IMR-90 (cell line): ENCODE measurements at regions not wholly inside any gene's neighbourhood (a gene's known extent, or its start where the extent isn't known, plus 50 kb on each side); places are given as distances from the start of the nearest gene placed in this dataset.

Source experiments
- ATAC-seq: fragments of 200-7000 bp; cut with Tn5 transposase; 2 replicates; pipeline ENCODE4 v1.9.1; 2020; ENCODE audit warnings: low read depth, mild to moderate bottlenecking, moderate library complexity
- BruUV-seq: library from RNA; stranded (reverse); fragments of 400-500 nt; replicated peaks from 2 replicates; lab custom pipeline; 2021; lab: Mats Ljungman, UMichigan
- CTCF ChIA-PET: fragments of 300-600 bp; formaldehyde crosslinking; extraction: SDS; loops from one replicate; lab custom pipeline; 2021; ENCODE audit warnings: antibody characterized with exemption; lab: Yijun Ruan, JAX
- POLR2A ChIA-PET: fragments of 300-600 bp; sonication (Branson Sonifier 250); formaldehyde crosslinking; loops from one replicate; lab custom pipeline; 2022; ENCODE audit warnings: antibody characterized with exemption; ENCODE audit not compliant: unreplicated experiment; lab: Charles Lee
- DNase-seq: peaks from one replicate; pipeline ENCODE4 v3.0.0; 2013
- H2AFZ ChIP-seq: replicated peaks from 2 replicates; pipeline ENCODE3; 2013; ENCODE audit warnings: low read length, mild to moderate bottlenecking; ENCODE audit not compliant: poor library complexity
- H2AK5ac ChIP-seq: 2 replicates; pipeline ENCODE4 v1.6.1; 2013; ENCODE audit warnings: low read depth, low read length, inconsistent platforms
- H2AK9ac ChIP-seq: replicated peaks from 2 replicates; pipeline ENCODE3; 2013; ENCODE audit warnings: mild to moderate bottlenecking, low read depth, low read length, moderate library complexity; ENCODE audit not compliant: poor library complexity
- H2BK120ac ChIP-seq: 2 replicates; pipeline ENCODE4 v1.6.1; 2013; ENCODE audit warnings: low read depth, low read length, inconsistent platforms
- H2BK15ac ChIP-seq: 3 replicates; pipeline ENCODE4 v1.6.1; 2013; ENCODE audit warnings: low read depth, low read length, inconsistent platforms
- H2BK20ac ChIP-seq: 2 replicates; pipeline ENCODE4 v1.6.1; 2013; ENCODE audit warnings: low read depth, mild to moderate bottlenecking, inconsistent platforms, low read length, moderate library complexity
- H2BK5ac ChIP-seq: 2 replicates; pipeline ENCODE4 v1.6.1; 2013; ENCODE audit warnings: mild to moderate bottlenecking, low read depth, low read length, inconsistent platforms; ENCODE audit not compliant: poor library complexity, severe bottlenecking
- H3K14ac ChIP-seq: replicated peaks from 2 replicates; pipeline ENCODE4 v1.6.1; 2013; ENCODE audit warnings: low read depth, low read length, inconsistent platforms
- H3K18ac ChIP-seq: 2 replicates; pipeline ENCODE4 v1.6.1; 2013; ENCODE audit warnings: low read depth, low read length, control low read depth
- H3K23ac ChIP-seq: 2 replicates; pipeline ENCODE4 v1.6.1; 2013; ENCODE audit warnings: low read depth, low read length, inconsistent platforms
- H3K27ac ChIP-seq: 2 replicates; pipeline ENCODE4 v1.5.1; 2013; ENCODE audit warnings: mild to moderate bottlenecking, control low read depth, low read length; ENCODE audit not compliant: insufficient read depth
- H3K27me3 ChIP-seq: 2 replicates; pipeline ENCODE4 v1.6.1; 2013; ENCODE audit warnings: low read length; ENCODE audit not compliant: control insufficient read depth, insufficient read depth
- H3K36me3 ChIP-seq: 2 replicates; pipeline ENCODE4 v1.6.1; 2013; ENCODE audit warnings: low read length, mixed read lengths; ENCODE audit not compliant: control insufficient read depth, insufficient read depth
- H3K4ac ChIP-seq: 2 replicates; pipeline ENCODE4 v1.6.1; 2013; ENCODE audit warnings: low read depth, low read length, inconsistent platforms
- H3K4me1 ChIP-seq: 2 replicates; pipeline ENCODE4 v1.6.1; 2013; ENCODE audit warnings: low read length, mixed read lengths; ENCODE audit not compliant: control insufficient read depth, insufficient read depth
- H3K4me2 ChIP-seq: 2 replicates; pipeline ENCODE4 v1.6.1; 2013; ENCODE audit warnings: low read depth, mild to moderate bottlenecking, control low read depth, low read length, moderate library complexity
- H3K4me3 ChIP-seq: 2 replicates; pipeline ENCODE4 v1.5.1; 2013; ENCODE audit warnings: low read depth, mild to moderate bottlenecking, control low read depth, low read length, moderate library complexity; ENCODE audit not compliant: insufficient read depth
- H3K56ac ChIP-seq: 2 replicates; pipeline ENCODE4 v1.6.1; 2013; ENCODE audit warnings: low read length, inconsistent platforms; ENCODE audit not compliant: insufficient read depth; ENCODE audit errors: extremely low read depth
- H3K79me1 ChIP-seq, 2 experiments: 2 replicates each; pipeline ENCODE4 v1.6.1; 2013; ENCODE audit warnings: low read length in 2 of 2, inconsistent platforms in 1 of 2, low read depth in 1 of 2
- H3K9ac ChIP-seq: 2 replicates; pipeline ENCODE4 v1.6.1; 2013; ENCODE audit warnings: low read depth, low read length, control low read depth
- H3K9me1 ChIP-seq: 2 replicates; pipeline ENCODE4 v1.6.1; 2013; ENCODE audit warnings: low read length, inconsistent platforms; ENCODE audit not compliant: insufficient read depth
- H3K9me3 ChIP-seq: 2 replicates; pipeline ENCODE4 v1.6.1; 2013; ENCODE audit warnings: low read length; ENCODE audit not compliant: control insufficient read depth, insufficient read depth
- H4K20me1 ChIP-seq: 2 replicates; pipeline ENCODE4 v1.6.1; 2013; ENCODE audit warnings: low read length, inconsistent platforms; ENCODE audit not compliant: insufficient read depth
- H4K5ac ChIP-seq: 2 replicates; pipeline ENCODE4 v1.6.1; 2013; ENCODE audit warnings: mild to moderate bottlenecking, low read depth, low read length, control low read depth
- H4K8ac ChIP-seq, 2 experiments: 2 replicates each; pipeline ENCODE4 v1.6.1; 2013; ENCODE audit warnings: low read depth in 2 of 2, low read length in 2 of 2, control low read depth in 1 of 2, inconsistent platforms in 1 of 2
- H4K91ac ChIP-seq: 2 replicates; pipeline ENCODE4 v1.6.1; 2013; ENCODE audit warnings: low read depth, low read length, inconsistent platforms; ENCODE audit not compliant: insufficient read depth
- BHLHE40 ChIP-seq: fragments of 150-350 bp; IDR thresholded peaks from 2 replicates; pipeline ENCODE4 v1.6.1; 2016; ENCODE audit warnings: mild to moderate bottlenecking, low read depth, low read length
- CEBPB ChIP-seq: IDR thresholded peaks from 2 replicates; pipeline ENCODE4 v1.6.1; 2012; ENCODE audit warnings: low read depth, low read length, improper control_type of control experiment
- CHD1 ChIP-seq: IDR thresholded peaks from 2 replicates; pipeline ENCODE4 v1.6.1; 2012; ENCODE audit warnings: low read depth, low read length, improper control_type of control experiment
- FOS ChIP-seq: fragments of 150-350 bp; IDR thresholded peaks from 2 replicates; pipeline ENCODE4 v1.6.1; 2016; ENCODE audit warnings: low read depth, low read length
- MAFK ChIP-seq: IDR thresholded peaks from 2 replicates; pipeline ENCODE4 v1.6.1; 2012; ENCODE audit warnings: low read depth, low read length, improper control_type of control experiment
- MAZ ChIP-seq: IDR thresholded peaks from 2 replicates; pipeline ENCODE4 v1.6.1; 2012; ENCODE audit warnings: low read depth, mild to moderate bottlenecking, low read length, improper control_type of control experiment, moderate library complexity, borderline replicate concordance
- MXI1 ChIP-seq: IDR thresholded peaks from 2 replicates; pipeline ENCODE4 v1.6.1; 2012; ENCODE audit warnings: low read depth, mild to moderate bottlenecking, low read length, moderate library complexity, borderline replicate concordance
- NFE2L2 ChIP-seq: fragments of 150-350 bp; IDR thresholded peaks from 2 replicates; pipeline ENCODE4 v1.6.1; 2016; ENCODE audit warnings: low read depth, mild to moderate bottlenecking, low read length
- POLR2A ChIP-seq: IDR thresholded peaks from 2 replicates; pipeline ENCODE4 v1.6.1; 2012; ENCODE audit warnings: mild to moderate bottlenecking, low read depth, low read length
- RAD21 ChIP-seq: IDR thresholded peaks from 2 replicates; pipeline ENCODE4 v1.6.1; 2012; ENCODE audit warnings: low read length, improper control_type of control experiment
- RCOR1 ChIP-seq: IDR thresholded peaks from 2 replicates; pipeline ENCODE4 v1.6.1; 2012; ENCODE audit warnings: mild to moderate bottlenecking, low read length, improper control_type of control experiment; ENCODE audit not compliant: insufficient replicate concordance
- RFX5 ChIP-seq: IDR thresholded peaks from 2 replicates; pipeline ENCODE4 v1.8.0; 2012; ENCODE audit warnings: low read depth, mild to moderate bottlenecking, low read length, moderate library complexity
- SMC3 ChIP-seq: fragments of 150-350 bp; IDR thresholded peaks from 2 replicates; pipeline ENCODE4 v1.6.1; 2016; ENCODE audit warnings: low read depth, mild to moderate bottlenecking, antibody characterized with exemption, low read length, moderate library complexity
- dilution Hi-C: fragments of 300-500 bp; cut with HindIII; formaldehyde crosslinking; loops from one replicate; pipeline ENCODE4 v1.14.3; 2018; ENCODE audit warnings: low sequenced_read_pairs; ENCODE audit not compliant: unreplicated experiment
- in situ Hi-C: fragments of 300-500 bp; cut with MboI; formaldehyde crosslinking; loops from 3 replicates; pipeline ENCODE4 v1.14.3; 2019; ENCODE audit warnings: low sequenced_read_pairs, inconsistent platforms, mixed read lengths
- intact Hi-C: fragments of 100-400 bp; cut with micrococcal nuclease; formaldehyde crosslinking; loops from 2 replicates; pipeline ENCODE4 v1.10.0; 2022
- TF ChIP-seq, protein P1 (sequence below): fragments of 150-350 bp; IDR thresholded peaks from 2 replicates; pipeline ENCODE4 v1.6.1; 2016; ENCODE audit warnings: low read depth, mild to moderate bottlenecking, low read length, moderate library complexity, borderline replicate concordance
- TF ChIP-seq, protein P2 (sequence below): fragments of 150-350 bp; IDR thresholded peaks from 2 replicates; pipeline ENCODE4 v1.6.1; 2017; ENCODE audit warnings: mild to moderate bottlenecking, antibody characterized with exemption, low read length, low read depth
- TF ChIP-seq, protein P3 (sequence below): conservative IDR thresholded peaks from 2 replicates; pipeline ENCODE4 v1.5.1; 2012; ENCODE audit warnings: mild to moderate bottlenecking, low read depth, low read length, improper control_type of control experiment

DNA sequence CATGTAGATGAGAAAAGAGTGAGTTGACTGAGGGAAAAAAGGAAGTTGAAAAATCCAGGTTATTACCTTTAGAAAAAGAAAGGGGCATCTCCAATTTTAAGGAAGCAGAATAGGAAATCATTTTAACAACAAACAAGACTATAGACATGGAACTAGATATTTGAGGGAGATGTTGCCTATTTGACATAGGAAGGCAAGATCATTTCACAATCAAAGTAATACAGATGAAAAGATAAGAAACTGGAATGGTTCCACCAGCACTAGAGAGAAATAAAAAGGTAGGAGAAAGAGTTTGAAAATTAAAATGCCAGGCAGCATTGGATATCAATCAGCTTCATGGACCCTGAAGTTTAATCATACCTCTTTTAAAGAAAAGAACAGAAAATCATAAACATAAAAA is 881.0 kb upstream of the MGAT4C start:
- Histone ChIP-seq H3K9ac (no peak overlapping the region), H2AK9ac (no peak overlapping the region), H4K20me1 (no peaks in the 10 kb centered on the region), H3K18ac (no peak overlapping the region), H2BK15ac (no peak overlapping the region), H3K9me3 (no peaks in the 10 kb centered on the region), H3K14ac (no peak overlapping the region), H3K4me2 (no peak overlapping the region), H3K23ac (no peak overlapping the region), H3K4ac (no peak overlapping the region), H3K4me3 (no peak overlapping the region), H4K5ac (no peak overlapping the region), H2AFZ (no peak overlapping the region), H3K9me1 (no peaks in the 10 kb centered on the region), H3K4me1 (peaks cover 4% of the 10 kb centered on the region; the same call in 1 of the 2 replicates), H2BK20ac (no peak overlapping the region), H4K8ac (no peak overlapping the region), H3K36me3 (no peaks in the 10 kb centered on the region), H3K27me3 (no peaks in the 10 kb centered on the region), H4K91ac (no peak overlapping the region), H3K56ac (no peak overlapping the region), H2BK120ac (no peak overlapping the region), H3K27ac (no peak overlapping the region), H2AK5ac (no peak overlapping the region), H2BK5ac (no peak overlapping the region), H3K79me1 (no peaks in the 10 kb centered on the region)
- POLR2A ChIA-PET = no interaction called here
- dilution Hi-C loops = no loop called here
- intact Hi-C loops = no loop called here
- DNase-seq = no peak
- CTCF ChIA-PET = no interaction called here
- no peak for ATAC-seq
- in situ Hi-C loops = no loop called here
- BruUV-seq = no TSS peak
- TF ChIP-seq MXI1 = no peak
- TF ChIP-seq CHD1 = no peak
- TF ChIP-seq NFE2L2 = no peak
- TF ChIP-seq, protein P1, sequence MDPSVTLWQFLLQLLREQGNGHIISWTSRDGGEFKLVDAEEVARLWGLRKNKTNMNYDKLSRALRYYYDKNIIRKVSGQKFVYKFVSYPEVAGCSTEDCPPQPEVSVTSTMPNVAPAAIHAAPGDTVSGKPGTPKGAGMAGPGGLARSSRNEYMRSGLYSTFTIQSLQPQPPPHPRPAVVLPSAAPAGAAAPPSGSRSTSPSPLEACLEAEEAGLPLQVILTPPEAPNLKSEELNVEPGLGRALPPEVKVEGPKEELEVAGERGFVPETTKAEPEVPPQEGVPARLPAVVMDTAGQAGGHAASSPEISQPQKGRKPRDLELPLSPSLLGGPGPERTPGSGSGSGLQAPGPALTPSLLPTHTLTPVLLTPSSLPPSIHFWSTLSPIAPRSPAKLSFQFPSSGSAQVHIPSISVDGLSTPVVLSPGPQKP = no peak
- TF ChIP-seq, protein P2, sequence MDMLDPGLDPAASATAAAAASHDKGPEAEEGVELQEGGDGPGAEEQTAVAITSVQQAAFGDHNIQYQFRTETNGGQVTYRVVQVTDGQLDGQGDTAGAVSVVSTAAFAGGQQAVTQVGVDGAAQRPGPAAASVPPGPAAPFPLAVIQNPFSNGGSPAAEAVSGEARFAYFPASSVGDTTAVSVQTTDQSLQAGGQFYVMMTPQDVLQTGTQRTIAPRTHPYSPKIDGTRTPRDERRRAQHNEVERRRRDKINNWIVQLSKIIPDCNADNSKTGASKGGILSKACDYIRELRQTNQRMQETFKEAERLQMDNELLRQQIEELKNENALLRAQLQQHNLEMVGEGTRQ = no peak
- no peak for TF ChIP-seq RAD21
- TF ChIP-seq SMC3 = no peak
- no peak for TF ChIP-seq FOS
- no peak for TF ChIP-seq RFX5
- no peak for TF ChIP-seq MAZ
- TF ChIP-seq MAFK = no peak
- TF ChIP-seq CEBPB = no peak
- no peak for TF ChIP-seq POLR2A
- TF ChIP-seq RCOR1 = no peak
- TF ChIP-seq BHLHE40 = no peak
- TF ChIP-seq, protein P3, sequence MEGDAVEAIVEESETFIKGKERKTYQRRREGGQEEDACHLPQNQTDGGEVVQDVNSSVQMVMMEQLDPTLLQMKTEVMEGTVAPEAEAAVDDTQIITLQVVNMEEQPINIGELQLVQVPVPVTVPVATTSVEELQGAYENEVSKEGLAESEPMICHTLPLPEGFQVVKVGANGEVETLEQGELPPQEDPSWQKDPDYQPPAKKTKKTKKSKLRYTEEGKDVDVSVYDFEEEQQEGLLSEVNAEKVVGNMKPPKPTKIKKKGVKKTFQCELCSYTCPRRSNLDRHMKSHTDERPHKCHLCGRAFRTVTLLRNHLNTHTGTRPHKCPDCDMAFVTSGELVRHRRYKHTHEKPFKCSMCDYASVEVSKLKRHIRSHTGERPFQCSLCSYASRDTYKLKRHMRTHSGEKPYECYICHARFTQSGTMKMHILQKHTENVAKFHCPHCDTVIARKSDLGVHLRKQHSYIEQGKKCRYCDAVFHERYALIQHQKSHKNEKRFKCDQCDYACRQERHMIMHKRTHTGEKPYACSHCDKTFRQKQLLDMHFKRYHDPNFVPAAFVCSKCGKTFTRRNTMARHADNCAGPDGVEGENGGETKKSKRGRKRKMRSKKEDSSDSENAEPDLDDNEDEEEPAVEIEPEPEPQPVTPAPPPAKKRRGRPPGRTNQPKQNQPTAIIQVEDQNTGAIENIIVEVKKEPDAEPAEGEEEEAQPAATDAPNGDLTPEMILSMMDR = no peak
